Pancreas (tissue), 10 donors: ENCODE measurements at regions not wholly inside any gene's neighbourhood (a gene's known extent, or its start where the extent isn't known, plus 50 kb on each side); places are given as distances from the start of the nearest gene placed in this dataset.

Experiments used
- ATAC-seq, 4 donors: fragments of 200-7000 bp; cut with Tn5 transposase; one replicate each; pipeline versions ENCODE4 v1.8.0 to v1.9.1; 2020; ENCODE audit warnings: mild to moderate bottlenecking in 4 of 4, moderate library complexity in 4 of 4
- DNase-seq, 6 donors: peaks; one replicate each; pipeline ENCODE4 v3.0.0-alpha.2; 2020
- FAIRE-seq: peaks from 2 replicates; lab custom pipeline; 2012; peaks lifted over from hg19 to GRCh38; lab: Jason Lieb, UNC
- H3K27ac ChIP-seq, 4 donors: fragments of 200-600 bp; sonication (generic); 1 replicate in 3 of 4; 2 replicates in 1 of 4; pipeline versions ENCODE4 v1.5.0 to v1.8.0; 2020
- H3K27me3 ChIP-seq, 4 donors: fragments of 200-600 bp; one replicate each; pipeline ENCODE4 v1.8.0; 2021
- H3K36me3 ChIP-seq, 3 donors: fragments of 200-600 bp; sonication (generic) in 1 of 3; one replicate each; pipeline versions ENCODE4 v1.5.0 to v1.8.0; 2020 to 2021
- H3K4me1 ChIP-seq, 3 donors: fragments of 200-600 bp; one replicate each; pipeline ENCODE4 v1.8.0; 2021
- H3K4me3 ChIP-seq, 4 donors: fragments of 200-600 bp; sonication (generic) in 2 of 4; one replicate each; pipeline versions ENCODE4 v1.5.0 to v1.8.0; 2020 to 2021
- H3K9me3 ChIP-seq, 4 donors: fragments of 200-600 bp; one replicate each; pipeline ENCODE4 v1.8.0; 2021
- WGBS, 2 donors: extraction: QIAGEN DNeasy Blood & Tissue Kit; methylation state at CpG; one replicate each; pipeline ENCODE4 v1.1.7; 2013; 5-methylcytosine and 5-hydroxymethylcytosine counted together
- intact Hi-C, 3 donors: fragments of 100-400 bp; cut with DNase I; formaldehyde crosslinking; loops; one replicate each; pipeline versions ENCODE4 v1.11.1 to v1.14.2; 2022
- TF ChIP-seq, protein P1 (sequence below), 4 donors: fragments of 200-600 bp; sonication (generic) in 3 of 4; IDR thresholded peaks; one replicate each; pipeline versions ENCODE4 v1.5.0 to v1.8.0; 2021; ENCODE audit warnings: antibody characterized with exemption in 4 of 4
- donor health status: healthy with polysubstance abuse.
- donor health status: DM: no; HTN: no; CAD: no; lungs with moderate emphysema.
- donor health status: DM: no; HTN: no; CAD: no.
- donor health status: control.
- donor health status: control.
- donor health status: Bipolar disorder and iron deficiency.
- donor health status: DM: yes; HTN: yes; CAD: no.
- donor health status: DM: no; HTN: no; CAD: no.
- donor health status: DM: no; HTN: no; CAD: no.
- donor health status: DM: yes; HTN: yes; CAD: no.

- no peak overlapping the region for H3K4me3 ChIP-seq
- ATAC-seq = no peak
Measured at GRCh38 chr10:130611239-130611638, 475.0 kb downstream of the GLRX3 start.

GRCh38 chr10:130615457-130615856 lies 479.3 kb downstream of the GLRX3 start:
- Histone ChIP-seq H3K27ac (no peak overlapping the region), H3K36me3 (no peaks in the 10 kb centered on the region), H3K27me3 (peaks cover 0 to 14% (median 2%) of the 10 kb centered on the region in 4 donors), H3K4me3 (no peak overlapping the region), H3K9me3 (no peaks in the 10 kb centered on the region), H3K4me1 (no peaks in the 10 kb centered on the region)
- intact Hi-C loops = no loop called here
- 12 to 16% methylated on average over 4 of the region's 4 CpGs for WGBS, 2 donors
- TF ChIP-seq, protein P1, sequence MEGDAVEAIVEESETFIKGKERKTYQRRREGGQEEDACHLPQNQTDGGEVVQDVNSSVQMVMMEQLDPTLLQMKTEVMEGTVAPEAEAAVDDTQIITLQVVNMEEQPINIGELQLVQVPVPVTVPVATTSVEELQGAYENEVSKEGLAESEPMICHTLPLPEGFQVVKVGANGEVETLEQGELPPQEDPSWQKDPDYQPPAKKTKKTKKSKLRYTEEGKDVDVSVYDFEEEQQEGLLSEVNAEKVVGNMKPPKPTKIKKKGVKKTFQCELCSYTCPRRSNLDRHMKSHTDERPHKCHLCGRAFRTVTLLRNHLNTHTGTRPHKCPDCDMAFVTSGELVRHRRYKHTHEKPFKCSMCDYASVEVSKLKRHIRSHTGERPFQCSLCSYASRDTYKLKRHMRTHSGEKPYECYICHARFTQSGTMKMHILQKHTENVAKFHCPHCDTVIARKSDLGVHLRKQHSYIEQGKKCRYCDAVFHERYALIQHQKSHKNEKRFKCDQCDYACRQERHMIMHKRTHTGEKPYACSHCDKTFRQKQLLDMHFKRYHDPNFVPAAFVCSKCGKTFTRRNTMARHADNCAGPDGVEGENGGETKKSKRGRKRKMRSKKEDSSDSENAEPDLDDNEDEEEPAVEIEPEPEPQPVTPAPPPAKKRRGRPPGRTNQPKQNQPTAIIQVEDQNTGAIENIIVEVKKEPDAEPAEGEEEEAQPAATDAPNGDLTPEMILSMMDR (IDR thresholded peaks at IDR 0.05) = no peak
- no peak for ATAC-seq
- no peak for FAIRE-seq
- no peak for DNase-seq

More at GRCh38 chr10:130611239-130611638, 475.0 kb downstream of the GLRX3 start:
- H3K9me3 ChIP-seq = no peaks in the 10 kb centered on the region
- H3K27ac ChIP-seq = no peak overlapping the region
- H3K4me1 ChIP-seq = peaks cover 0 to 3% (median 0%) of the 10 kb centered on the region in 3 donors
- TF ChIP-seq, protein P1 (IDR thresholded peaks at IDR 0.05) = no peak
- WGBS, 2 donors = 73 to 79% methylated on average over 5 of the region's 5 CpGs
- FAIRE-seq (no peak), DNase-seq (no peak)
- H3K27me3 ChIP-seq = no peaks in the 10 kb centered on the region
- intact Hi-C loops = no loop called here
- no peaks in the 10 kb centered on the region for H3K36me3 ChIP-seq

GRCh38 chr10:130617985-130618384 lies 481.8 kb downstream of the GLRX3 start:
- H3K9me3 ChIP-seq = no peaks in the 10 kb centered on the region
- DNase-seq (no peak), FAIRE-seq (no peak), ATAC-seq (no peak)
- TF ChIP-seq, protein P1 (IDR thresholded peaks at IDR 0.05) = no peak
- no peaks in the 10 kb centered on the region for H3K36me3 ChIP-seq
- WGBS, 2 donors = 69 to 71% methylated on average over 1 of the region's 1 CpG
- H3K27ac ChIP-seq = no peak overlapping the region
- no peaks in the 10 kb centered on the region for H3K4me1 ChIP-seq
- H3K27me3 ChIP-seq = peaks cover 0 to 14% (median 2%) of the 10 kb centered on the region in 4 donors
- no peak overlapping the region for H3K4me3 ChIP-seq
- intact Hi-C loops = no loop called here

- WGBS, 2 donors = 65 to 69% methylated on average over 2 of the region's 2 CpGs
- no peak overlapping the region for H3K4me3 ChIP-seq
- TF ChIP-seq, protein P1 (IDR thresholded peaks at IDR 0.05) = no peak
- peaks cover 0 to 14% (median 2%) of the 10 kb centered on the region in 4 donors for H3K27me3 ChIP-seq
- H3K4me1 ChIP-seq = no peaks in the 10 kb centered on the region
- ATAC-seq (no peak), FAIRE-seq (no peak), DNase-seq (no peak)
- H3K27ac ChIP-seq = no peak overlapping the region
- intact Hi-C loops = no loop called here
- H3K9me3 ChIP-seq = no peaks in the 10 kb centered on the region
- H3K36me3 ChIP-seq = no peaks in the 10 kb centered on the region
Measured at GRCh38 chr10:130618647-130619046, 482.5 kb downstream of the GLRX3 start.

GRCh38 chr10:130621231-130621775 lies 485.1 kb downstream of the GLRX3 start:
- intact Hi-C loops = no loop called here
- no peak for FAIRE-seq
- WGBS, 2 donors = 51 to 57% methylated on average over 8 of the region's 8 CpGs

More at GRCh38 chr10:130621231-130621775, 485.1 kb downstream of the GLRX3 start:
- TF ChIP-seq, protein P1 (IDR thresholded peaks at IDR 0.05) = no peak
- ATAC-seq = no peak
- no peaks in the 10 kb centered on the region for H3K9me3 ChIP-seq
- H3K27ac ChIP-seq = no peak overlapping the region
- no peaks in the 10 kb centered on the region for H3K4me1 ChIP-seq
- H3K36me3 ChIP-seq = no peaks in the 10 kb centered on the region
- H3K27me3 ChIP-seq = peaks cover 0 to 14% (median 2%) of the 10 kb centered on the region in 4 donors
- H3K4me3 ChIP-seq = no peak overlapping the region
- no peak for DNase-seq
